IPS DF 4.7 (cell line): ENCODE measurements at regions not wholly inside any gene's neighbourhood (a gene's known extent, or its start where the extent isn't known, plus 50 kb on each side); places are given as distances from the start of the nearest gene placed in this dataset.
"Not testable (repeated sequence)": the region's sequence is repeated elsewhere in the genome, so short reads cannot be mapped to it uniquely, and the experiment has no call there.

ENCODE experiments used
- DNase-seq: peaks from one replicate; pipeline ENCODE4 v3.0.0-alpha.2; 2013; ENCODE audit warnings: low spot score; ENCODE audit errors: extremely low read depth

DNA sequence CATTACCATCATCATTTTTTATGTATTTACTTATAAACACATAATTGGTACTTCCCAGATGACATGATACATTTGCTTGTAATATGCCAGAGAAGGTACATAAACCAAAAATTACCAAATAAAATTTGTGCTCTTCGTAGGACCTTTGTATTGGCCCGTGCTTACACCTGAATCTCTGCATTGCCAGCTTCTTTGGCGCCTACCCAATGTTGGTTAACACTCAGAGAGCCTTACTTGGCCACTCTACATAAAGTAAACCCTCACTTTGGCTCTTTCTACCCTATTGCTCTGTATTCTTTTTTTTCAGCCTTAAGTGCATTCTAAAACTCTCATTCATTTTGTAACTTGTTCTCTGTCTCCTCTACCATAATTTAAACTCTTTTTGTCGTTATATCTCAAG lies 148.1 kb upstream of the ZNF608 start:
- no peak for DNase-seq

DNA sequence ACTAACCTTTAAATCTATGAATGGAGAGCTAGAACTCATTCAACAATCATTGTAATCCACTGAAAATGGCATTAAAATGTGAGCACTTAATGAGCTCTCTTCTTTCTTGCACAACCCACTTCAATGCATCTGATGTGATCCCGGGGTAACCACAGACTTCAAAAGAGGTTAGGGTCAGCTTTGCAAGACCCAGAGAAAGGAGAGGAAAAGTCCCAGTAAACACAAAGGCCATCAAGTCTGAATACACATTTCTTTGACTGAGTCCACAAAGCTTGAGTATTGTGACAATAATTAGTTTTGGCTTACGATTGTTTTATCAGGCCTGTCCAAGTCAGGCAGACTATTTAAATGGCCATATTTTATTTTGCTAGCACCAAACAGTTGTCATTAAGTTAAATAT lies 148.8 kb upstream of the ZNF608 start:
- DNase-seq: no peak

- no peak for DNase-seq
Measured at GRCh38 chr5:124901081-124901480, 154.6 kb upstream of the ZNF608 start.

DNA sequence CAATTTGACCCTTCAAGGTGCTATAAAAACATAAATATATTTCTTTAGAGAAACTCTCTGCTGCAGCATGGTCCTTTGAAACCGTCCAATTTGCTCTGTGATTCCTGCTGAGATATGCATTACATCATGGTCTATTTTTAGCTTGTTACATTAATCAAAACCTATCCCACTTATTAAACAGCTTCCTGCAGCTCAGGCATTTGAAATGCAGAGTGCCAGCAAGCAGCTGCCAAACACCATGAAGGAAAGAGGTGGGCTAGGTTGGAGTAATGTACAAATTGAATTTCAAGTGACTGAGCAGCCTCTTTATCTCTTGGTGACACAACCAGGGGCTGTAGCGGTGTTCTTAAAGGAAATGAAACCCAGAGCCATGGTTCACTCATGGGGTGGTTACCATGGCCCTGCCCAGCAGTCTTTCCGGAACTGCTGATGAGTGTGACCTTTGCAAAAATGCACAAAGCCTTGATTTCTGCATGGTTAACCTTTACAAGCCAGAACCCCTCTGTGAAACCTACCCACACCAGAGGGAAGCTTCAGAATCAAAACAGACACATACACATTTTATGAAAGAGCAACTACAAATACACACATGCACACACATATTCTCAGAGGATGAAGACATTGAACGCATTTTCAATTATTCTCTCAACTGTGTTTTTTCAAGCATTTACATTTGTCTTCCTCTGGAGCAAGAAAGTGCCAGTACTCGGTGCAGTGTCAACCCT lies 155.8 kb upstream of the ZNF608 start:
- no peak for DNase-seq

- DNase-seq: no peak
Measured at GRCh38 chr5:124905256-124906130, 159.1 kb upstream of the ZNF608 start.

GRCh38 chr5:124906339-124907097 lies 160.1 kb upstream of the ZNF608 start:
- no peak for DNase-seq

- no peak for DNase-seq
Measured at GRCh38 chr5:124907098-124907644, 160.7 kb upstream of the ZNF608 start.

GRCh38 chr5:124908581-124909451 lies 162.4 kb upstream of the ZNF608 start:
- DNase-seq: no peak

DNA sequence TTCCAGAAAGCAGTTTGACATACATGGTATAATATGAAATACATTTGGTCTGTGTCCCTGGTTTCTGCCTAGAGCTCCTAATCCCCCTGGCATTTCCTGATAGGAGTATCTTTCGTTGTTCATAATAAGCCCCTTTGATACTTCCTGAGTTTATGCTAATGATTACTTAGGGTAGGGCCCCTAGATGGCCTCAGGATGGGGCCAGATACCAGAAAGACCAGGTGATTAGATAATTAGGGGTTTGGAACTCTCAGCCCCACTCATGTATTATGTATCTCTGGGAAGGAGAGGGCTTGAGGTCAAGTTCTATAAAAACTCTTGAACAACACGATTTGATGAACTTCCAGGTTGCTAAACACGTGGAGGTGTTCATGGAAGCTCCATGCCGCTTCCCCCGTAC lies 163.3 kb upstream of the ZNF608 start:
- DNase-seq: no peak

GRCh38 chr5:124910354-124911016 lies 164.0 kb upstream of the ZNF608 start:
- DNase-seq: no peak

DNA sequence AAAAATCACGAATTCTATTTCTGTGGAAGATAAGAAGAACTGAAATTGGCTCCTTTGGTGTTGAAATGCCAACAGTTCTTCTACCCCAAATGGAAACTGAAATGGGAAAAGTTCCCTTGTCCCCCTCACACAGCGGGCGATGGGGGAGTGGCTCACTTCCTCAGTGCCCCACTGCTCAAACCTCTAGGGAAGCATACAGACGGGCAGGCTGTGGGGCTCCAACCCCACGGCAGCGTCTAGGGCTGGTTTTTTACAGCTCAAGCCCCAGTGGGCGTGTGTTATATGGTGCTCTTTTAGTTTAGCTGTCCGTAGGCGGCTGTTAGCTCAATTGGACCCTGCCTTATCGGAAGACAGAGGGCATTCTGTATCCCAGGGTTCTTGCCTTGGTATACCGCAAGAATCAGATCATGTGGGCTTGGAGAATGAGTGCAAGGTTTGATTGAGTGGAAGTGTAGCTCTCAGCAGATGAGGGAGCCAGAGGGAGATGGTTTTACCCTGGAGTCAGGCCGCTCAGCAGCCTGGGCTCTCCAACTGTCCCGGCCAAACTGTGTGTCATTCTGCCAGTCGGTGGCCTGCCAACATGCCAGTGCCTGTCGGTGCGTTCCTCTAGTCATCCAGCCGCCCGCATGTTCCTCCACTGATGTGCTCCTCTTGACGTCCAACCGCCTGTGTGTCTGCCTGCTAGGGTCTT lies 166.3 kb upstream of the ZNF608 start:
- DNase-seq: no peak

GRCh38 chr5:124913329-124913653 lies 166.9 kb upstream of the ZNF608 start:
- DNase-seq: no peak

GRCh38 chr5:124916313-124916712 lies 169.9 kb upstream of the ZNF608 start:
- not testable (repeated sequence) for DNase-seq

DNA sequence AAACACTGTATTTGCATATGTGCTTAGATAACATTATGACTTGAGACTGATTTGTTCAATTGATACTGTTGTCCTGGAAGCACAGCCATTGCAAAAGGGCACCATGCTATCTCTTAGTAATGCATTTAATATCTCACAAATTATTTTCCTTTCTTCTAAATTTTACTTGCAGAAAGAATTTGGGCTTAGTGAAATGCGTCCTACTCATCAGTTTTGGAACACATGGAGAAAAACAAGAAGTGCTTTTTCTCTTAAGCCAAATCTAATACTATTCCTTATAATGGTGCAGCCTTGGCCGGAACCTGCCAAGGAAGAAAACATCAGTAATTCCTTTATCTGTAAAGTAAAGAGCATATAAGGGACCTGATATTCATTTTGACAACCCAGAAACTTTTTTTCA lies 172.2 kb upstream of the ZNF608 start:
- DNase-seq: no peak

DNA sequence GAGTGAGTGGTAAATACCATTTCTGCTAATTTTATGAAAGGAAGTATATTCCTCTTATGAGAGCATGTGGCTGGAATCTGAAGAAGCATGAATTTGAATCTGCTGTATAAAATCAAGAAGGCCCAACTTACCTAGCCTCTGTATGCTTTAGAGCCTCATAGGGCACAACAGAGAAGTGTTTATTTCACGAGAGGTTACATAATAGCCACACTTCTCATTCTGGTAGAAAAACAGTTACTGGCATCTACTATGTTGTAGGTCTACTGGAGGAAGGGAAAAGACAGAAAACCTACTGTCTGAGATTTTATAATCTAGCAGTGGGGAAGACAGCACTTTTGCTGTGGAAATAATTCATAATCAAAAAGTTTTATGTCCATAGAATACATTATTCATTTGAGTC lies 172.6 kb upstream of the ZNF608 start:
- DNase-seq: no peak

GRCh38 chr5:124919747-124920525 lies 173.5 kb upstream of the ZNF608 start:
- no peak for DNase-seq

DNA sequence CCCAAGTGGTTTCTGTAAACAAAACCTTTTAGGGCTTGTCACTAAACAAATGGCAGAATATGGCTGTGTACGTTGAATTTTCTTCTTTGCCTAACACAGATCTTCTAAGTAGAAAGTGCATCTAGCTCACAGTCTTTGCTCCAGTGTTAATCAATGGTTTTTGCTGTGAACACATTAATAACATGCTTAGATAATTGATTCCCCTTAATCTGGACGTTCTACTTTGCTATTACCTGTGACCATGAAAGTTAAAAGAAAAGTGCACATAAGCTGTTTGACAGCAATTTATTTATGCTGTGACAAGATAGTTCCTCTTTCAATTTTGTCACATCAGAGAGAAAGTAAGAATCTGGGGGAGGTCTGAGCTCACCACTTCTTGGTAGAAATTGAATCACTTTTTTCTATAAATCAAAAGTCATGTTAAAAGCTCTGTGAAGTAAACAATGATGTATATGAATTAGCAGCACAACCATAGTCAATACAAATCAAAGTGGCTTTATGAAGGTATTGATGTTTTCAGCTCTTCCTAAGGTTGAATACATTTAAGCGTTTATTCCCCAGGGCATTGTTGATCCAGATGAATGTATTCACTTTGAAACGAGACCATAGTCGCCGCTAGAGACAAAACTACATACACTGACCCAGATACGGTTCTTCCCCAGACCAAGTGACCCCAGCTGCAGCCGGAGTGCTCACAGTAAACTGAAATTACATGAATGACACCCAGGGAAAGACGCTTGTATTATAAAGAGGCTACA lies 174.6 kb upstream of the ZNF608 start:
- DNase-seq: no peak

DNA sequence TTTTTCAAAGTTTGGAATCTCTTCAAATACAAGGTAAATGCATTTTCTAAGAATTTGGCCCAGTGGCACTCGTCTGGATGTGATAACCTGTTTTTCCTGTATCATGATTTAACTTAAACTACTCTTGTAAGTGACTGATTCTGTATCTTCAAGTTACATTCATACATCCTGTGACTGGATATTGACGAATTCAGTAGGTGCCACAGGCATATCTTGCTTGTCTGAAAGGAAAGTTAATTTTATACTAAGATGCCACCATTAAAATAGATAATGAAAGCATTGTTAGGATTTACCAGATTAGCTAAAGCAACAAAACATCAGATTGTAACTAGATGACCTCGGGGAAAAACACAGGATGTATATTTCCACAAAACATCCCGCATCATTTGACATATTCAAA lies 175.3 kb upstream of the ZNF608 start:
- DNase-seq: no peak
